GM19023 (cell line): ENCODE measurements at regions not wholly inside any gene's neighbourhood (a gene's known extent, or its start where the extent isn't known, plus 50 kb on each side); places are given as distances from the start of the nearest gene placed in this dataset.
"Not testable (repeated sequence)": the region's sequence is repeated elsewhere in the genome, so short reads cannot be mapped to it uniquely, and the experiment has no call there.

Source experiments
- ATAC-seq: cut with Tn5 transposase; IDR thresholded peaks from one replicate; pipeline ENCODE4 v1.9.1; 2021; ENCODE audit warnings: mild to moderate bottlenecking, moderate library complexity; ENCODE audit not compliant: unreplicated experiment

DNA sequence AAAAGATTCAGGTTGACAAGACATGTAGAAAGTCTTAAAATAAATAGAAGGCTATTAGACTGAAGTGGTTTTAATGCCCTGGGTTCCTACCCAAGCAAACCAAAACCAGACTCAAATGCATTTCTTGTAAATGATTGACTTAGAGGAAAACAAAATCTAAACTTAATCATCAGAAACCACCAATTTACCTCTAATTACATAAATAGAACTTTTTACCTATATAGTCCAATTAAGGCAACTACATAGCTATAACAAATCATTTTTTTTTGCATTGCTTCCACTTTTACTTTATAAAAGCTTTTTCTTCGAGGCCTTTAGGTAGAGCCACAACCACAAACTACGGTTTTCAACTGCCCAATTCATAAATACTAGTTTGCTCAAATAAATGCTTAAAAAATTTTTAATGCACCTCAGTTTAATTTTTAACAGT is 231.3 kb upstream of the ARHGEF26 start:
- peak; percentile 63 for ATAC-seq

DNA sequence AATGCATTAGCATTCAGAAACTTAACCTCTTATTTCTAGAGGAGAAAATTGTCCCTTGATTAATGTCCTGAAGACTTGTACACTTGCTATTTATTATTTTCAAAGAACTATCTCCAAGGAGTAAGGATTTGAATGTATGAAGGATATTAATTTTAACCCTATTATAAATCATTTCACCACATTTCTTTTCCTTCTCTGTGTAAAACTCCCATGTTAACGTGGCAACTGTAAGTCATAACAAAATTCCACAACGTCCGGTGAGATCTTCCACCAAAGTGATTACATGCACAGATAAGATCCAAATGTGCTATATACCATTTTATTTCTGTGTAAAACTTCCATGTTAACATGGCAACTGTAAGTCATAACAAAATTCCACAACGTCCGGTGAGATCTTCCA is 229.1 kb upstream of the ARHGEF26 start:
- no peak for ATAC-seq

- no peak for ATAC-seq
Observed at GRCh38 chr3:153894857-153895256, 226.3 kb upstream of the ARHGEF26 start.

DNA sequence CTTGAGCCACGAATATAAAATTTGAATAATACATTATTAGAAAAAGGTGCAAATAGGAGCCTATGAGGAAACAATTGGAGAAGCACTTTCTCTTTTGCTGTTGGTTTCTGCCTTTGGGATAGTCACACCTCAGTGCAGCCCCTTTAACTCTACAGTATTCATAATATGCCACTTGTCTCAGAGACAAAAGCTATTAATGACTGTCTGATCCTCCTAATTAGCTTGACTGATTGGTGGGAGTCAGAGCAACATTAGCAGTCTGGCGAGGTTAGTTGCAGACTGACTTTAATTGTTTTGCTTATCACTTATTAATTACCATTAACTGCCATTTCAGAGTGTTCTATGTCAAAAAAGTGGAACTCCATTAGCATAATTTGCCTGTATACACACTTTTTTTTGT is 225.0 kb upstream of the ARHGEF26 start:
- no peak for ATAC-seq

DNA sequence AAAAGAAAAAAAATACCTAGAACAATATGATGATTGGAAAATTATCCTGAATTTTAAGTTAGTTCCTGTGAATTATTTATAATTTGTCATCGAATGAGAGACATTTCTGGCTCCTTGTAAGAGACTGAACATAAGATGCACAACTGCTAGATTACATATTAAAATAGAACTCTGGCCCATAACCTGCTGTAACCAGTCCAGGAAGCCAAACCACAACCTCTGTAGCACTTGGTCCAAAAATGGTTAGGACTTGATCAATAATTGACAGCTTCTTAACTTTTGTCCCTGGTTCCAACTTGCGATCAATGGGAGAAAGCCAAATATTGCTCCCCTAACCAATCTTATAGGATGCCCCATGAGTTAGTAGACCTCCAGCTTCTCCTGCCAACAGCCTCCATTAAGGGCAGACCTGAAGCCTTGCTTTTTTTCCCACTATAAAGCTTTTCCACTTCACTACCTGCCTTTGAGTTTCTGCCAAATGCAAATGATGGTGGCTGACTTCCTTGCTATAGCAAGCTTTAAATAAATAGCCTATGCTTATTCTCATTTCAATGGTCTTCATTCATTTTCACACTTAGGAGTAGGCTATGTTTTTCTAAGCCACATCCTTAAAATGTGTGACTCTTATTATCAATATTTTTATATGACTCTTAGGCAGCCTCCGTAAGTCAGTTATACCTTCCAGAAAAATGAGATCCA is 224.0 kb upstream of the ARHGEF26 start:
- peak; percentile 76 for ATAC-seq

GRCh38 chr3:153897842-153898241 is 223.3 kb upstream of the ARHGEF26 start:
- ATAC-seq: peak; percentile 78

- ATAC-seq: no peak
Observed at GRCh38 chr3:153901152-153901551, 220.0 kb upstream of the ARHGEF26 start.

GRCh38 chr3:153901991-153902390 is 219.2 kb upstream of the ARHGEF26 start:
- no peak for ATAC-seq

GRCh38 chr3:153903430-153903829 is 217.8 kb upstream of the ARHGEF26 start:
- ATAC-seq: peak; percentile 75

DNA sequence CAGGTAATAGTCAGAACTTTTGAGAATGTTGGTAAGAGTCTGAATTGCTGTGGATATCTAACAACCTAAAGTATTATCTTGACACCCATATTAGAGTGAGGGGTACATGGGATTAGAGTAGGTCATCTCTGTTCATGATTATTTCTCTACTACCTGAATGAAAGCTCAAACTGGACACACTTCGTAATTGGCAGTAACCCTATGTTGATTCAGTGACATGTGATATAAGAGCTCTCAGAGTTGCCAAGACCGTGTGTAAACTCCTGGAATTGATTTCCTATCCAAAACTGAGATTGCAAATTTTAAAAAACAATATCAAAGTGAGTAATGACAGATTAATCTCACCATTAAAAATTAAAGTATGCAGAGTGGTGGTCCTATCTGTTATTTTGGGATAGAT is 214.8 kb upstream of the ARHGEF26 start:
- no peak for ATAC-seq

DNA sequence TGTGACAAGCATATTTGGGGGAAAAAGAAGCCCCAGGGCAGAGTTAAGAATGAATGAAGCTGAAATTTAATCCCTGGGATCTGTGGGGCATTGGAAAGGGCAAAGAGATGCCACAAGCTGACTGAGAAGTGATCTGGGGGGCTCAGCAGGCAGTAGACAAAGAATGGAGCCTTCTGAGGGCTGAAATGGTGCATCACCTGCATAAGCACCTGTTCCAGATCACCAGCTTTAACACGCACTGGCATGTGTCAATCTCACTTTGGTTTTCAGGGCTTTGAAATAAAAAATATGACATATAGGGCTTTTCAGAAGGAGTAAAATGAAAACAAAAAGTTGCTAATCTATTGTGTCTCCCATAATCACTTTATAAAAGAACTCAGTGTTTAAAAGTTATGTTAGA is 210.8 kb upstream of the ARHGEF26 start:
- ATAC-seq: no peak

DNA sequence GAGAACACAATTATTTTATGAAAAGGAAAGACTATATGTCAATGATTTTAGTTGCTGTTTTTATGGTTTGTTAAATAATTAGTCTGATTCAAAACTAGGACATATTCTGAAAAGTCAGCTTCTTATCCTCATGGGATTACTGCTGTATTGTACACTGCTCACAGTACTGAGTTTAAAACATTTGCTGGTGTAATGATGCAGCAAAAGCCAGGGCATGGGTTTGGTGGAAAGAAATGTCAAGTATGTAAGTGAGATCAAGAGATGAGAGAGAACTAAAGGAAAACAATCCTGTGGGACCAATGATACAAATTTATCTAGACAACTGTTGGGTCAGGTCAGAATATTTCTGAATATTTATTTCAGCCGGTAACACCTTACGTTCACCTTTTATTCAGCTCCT is 210.1 kb upstream of the ARHGEF26 start:
- no peak for ATAC-seq

GRCh38 chr3:153919773-153920172 is 201.4 kb upstream of the ARHGEF26 start:
- no peak for ATAC-seq

DNA sequence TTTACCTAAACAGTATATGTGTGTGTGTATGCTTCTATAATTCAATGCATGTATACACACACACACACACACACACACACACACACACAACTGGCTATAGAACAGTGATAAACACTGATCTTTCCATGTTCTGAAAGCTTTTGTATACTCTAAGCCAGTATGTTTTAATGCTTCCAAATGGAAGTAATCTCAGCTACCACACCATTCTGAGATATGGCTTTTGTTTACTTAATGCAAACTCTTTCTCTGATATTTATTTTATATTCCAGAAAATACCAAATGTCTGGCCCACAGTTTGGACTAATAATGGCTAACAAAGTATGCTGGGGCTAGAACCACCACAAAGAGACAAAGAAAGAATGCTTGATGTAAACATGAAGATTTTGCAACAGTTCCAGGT is 199.4 kb upstream of the ARHGEF26 start:
- ATAC-seq: no peak

DNA sequence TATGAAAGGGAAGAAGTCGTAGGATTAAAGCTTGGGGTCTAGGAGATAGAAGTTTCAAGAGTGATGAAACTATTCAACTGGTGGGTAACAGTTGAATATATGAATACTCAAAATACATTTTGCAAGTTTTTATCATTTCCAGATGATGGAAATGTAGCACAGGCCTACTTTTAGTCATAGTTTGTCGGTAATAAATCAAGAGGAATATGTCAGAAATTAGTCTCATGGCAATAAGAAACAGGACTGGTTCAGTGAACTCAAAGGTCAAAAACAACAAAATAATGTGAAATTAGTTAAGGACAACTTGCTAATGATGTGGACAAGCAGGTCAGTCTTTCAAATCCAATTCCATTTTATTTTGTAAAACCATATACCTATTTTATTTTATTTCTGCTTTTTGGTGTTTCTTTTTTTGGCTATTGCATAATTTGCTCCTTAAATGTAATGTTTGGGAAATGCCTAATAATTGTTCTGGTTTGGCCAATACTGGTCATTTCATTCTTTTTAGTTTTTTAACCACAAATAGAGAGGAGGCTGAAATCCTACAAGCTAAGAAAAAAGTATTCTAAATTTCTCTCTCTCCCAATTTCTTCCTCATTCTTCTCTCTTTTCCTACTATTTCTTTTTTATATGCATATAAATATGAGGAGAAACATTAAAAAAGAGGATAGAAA is 195.2 kb upstream of the ARHGEF26 start:
- no peak for ATAC-seq

GRCh38 chr3:153927107-153927506 is 194.1 kb upstream of the ARHGEF26 start:
- no peak for ATAC-seq

DNA sequence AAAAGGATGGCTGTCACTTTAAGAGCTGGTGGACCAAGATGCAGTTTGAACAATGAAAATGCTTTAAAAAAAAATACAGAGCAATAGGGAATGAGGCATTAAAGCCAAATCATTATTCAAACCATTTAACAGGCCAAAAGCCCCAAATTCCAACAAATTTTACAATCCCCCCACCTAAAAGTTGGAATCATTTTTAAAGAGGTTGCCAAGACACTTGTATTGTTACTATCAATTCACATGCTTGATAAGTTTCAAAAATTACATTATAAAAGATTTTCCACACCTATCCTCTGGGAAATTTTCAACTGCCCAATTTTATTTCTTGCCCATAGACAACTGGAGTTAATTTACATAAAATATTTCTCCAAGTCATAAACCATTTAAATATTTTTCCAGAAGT is 192.3 kb upstream of the ARHGEF26 start:
- no peak for ATAC-seq

GRCh38 chr3:153933481-153933880 is 187.7 kb upstream of the ARHGEF26 start:
- not testable (repeated sequence) for ATAC-seq

DNA sequence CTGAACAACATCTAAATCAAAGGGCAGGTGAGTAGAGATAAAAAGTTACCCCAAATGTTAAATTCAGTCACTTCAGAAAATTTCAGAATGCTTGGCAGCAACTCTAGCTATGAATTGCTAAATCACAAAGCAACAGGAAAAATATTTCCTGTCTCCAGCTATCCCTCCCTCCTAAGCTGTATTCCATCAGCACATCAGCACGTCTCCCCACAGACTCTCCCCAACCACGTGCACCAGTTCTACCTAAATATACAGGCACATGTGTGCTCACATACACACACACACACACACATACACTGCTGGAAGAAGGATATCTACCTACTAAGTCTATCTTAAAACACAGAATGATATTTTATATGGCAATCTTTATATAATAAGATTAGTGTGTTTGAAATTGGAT is 177.1 kb upstream of the ARHGEF26 start:
- ATAC-seq: no peak

GRCh38 chr3:153951276-153951675 is 169.9 kb upstream of the ARHGEF26 start:
- ATAC-seq: no peak

- ATAC-seq: no peak
Observed at GRCh38 chr3:153952091-153952490, 169.1 kb upstream of the ARHGEF26 start.

DNA sequence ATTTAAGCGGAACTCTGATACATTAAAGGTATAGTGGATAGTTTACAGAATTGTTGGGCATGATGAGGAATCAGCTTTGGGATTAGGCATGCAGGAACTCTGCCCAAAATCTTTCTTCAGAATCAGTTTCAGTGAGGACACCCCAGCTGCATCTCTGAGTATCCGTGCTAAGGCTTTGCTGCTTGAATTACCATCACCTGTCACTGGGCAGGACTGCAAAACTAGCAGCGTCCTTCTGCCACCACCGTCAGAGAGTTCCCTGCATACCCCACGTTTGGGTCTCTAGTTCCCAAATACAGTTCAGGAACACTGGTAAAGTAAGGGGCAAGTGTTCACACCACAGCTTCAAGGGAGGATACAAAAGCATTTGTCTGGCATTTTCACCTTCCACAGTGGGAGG is 164.6 kb upstream of the ARHGEF26 start:
- no peak for ATAC-seq

DNA sequence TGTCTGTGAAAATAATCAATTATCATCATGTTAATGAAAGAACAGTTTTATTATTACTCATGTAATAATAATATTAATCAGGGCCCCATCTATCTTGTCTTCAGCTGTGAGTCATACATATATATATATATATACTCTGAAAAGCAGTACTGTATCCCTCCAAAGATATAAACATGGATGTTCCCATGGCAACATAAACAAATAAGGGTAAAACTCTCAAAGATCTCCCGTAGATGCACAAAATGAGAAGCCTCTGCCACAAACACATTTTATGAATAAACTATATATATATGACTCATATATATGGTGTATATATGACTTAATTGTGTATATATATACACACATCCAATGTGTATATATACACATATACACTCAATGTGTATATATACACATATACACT is 163.8 kb upstream of the ARHGEF26 start:
- no peak for ATAC-seq
